Fibroblast of skin of scalp (primary cell): ENCODE measurements at regions not wholly inside any gene's neighbourhood (a gene's known extent, or its start where the extent isn't known, plus 50 kb on each side); places are given as distances from the start of the nearest gene placed in this dataset.
"Not testable (repeated sequence)": the region's sequence is repeated elsewhere in the genome, so short reads cannot be mapped to it uniquely, and the experiment has no call there.

Experiments
- DNase-seq: peaks from one replicate; pipeline ENCODE4 v3.0.0-alpha.2; 2013

- DNase-seq = no peak
Measured at GRCh38 chr13:53285896-53286430, 257.4 kb downstream of the OLFM4 start.

- DNase-seq = no peak
Measured at GRCh38 chr13:53298396-53298795, 269.8 kb downstream of the OLFM4 start.

GRCh38 chr13:53301449-53301848 is 272.8 kb downstream of the OLFM4 start:
- no peak for DNase-seq

- not testable (repeated sequence) for DNase-seq
Measured at GRCh38 chr13:53305419-53305818, 276.8 kb downstream of the OLFM4 start.

- DNase-seq = no peak
Measured at GRCh38 chr13:53310786-53311185, 282.2 kb downstream of the OLFM4 start.

- no peak for DNase-seq
Measured at GRCh38 chr13:53311561-53311960, 282.9 kb downstream of the OLFM4 start.

- DNase-seq = no peak
Measured at GRCh38 chr13:53321296-53321801, 292.7 kb downstream of the OLFM4 start.

DNA sequence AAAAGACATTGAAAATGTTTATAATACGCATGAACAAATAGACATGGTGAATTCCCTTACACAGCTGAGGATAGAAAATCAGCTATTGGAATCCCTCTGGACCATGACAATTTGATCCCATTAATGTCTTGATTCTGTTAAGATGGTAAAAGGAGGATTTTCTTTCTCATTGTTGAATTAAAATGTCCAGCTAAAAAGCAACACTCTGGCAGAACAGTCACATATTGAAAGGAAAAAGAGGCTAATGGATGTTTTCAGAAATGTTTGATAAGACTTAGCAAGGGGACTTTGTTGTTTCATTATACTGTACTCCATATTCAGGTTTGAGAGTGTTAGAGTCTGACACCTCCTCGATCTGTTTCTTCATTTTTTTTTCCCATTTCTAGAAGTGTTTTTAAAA is 296.0 kb downstream of the OLFM4 start:
- no peak for DNase-seq

GRCh38 chr13:53326716-53327115 is 298.1 kb downstream of the OLFM4 start:
- no peak for DNase-seq

- DNase-seq = no peak
Measured at GRCh38 chr13:53327680-53328315, 299.2 kb downstream of the OLFM4 start.

- DNase-seq = no peak
Measured at GRCh38 chr13:53336441-53337160, 308.0 kb downstream of the OLFM4 start.

GRCh38 chr13:53338760-53339159 is 310.1 kb downstream of the OLFM4 start:
- DNase-seq = no peak

GRCh38 chr13:53340505-53341143 is 312.0 kb downstream of the OLFM4 start:
- no peak for DNase-seq

- DNase-seq = no peak
Measured at GRCh38 chr13:53341144-53341510, 312.5 kb downstream of the OLFM4 start.

DNA sequence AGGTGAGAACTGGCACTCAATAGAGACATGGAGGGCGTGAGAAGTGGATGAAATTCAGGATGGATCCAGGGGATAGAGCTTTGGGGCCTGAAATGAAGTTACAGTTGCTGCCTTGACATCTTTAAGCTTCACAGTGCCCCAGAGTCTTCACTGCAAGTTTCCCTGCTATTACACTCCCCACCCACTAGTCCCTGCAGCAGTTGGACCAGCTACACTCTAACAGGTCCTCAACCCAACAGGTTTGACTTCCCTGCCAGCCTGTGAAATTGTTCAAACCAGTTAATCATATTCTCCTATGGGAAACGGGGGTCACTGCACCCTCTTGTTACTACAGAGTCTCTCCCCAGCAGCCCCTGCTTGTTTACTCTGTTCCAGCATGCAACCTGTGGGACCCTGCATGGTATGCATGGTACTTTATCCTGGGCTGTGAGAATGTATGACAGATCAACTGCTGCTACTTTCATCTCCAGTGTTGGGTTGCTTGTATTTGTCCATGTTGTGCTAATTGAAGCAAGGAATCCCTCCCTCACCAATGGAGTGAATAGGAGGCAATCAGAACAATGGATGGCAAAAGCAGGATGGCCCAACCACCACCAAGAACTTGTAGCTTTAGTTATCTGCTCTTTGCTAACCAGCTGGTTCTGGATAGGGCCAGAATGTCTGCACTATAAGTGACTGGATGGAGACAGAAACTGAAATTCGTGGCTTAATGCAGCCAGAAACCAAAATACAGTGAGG is 314.2 kb downstream of the OLFM4 start:
- no peak for DNase-seq

DNA sequence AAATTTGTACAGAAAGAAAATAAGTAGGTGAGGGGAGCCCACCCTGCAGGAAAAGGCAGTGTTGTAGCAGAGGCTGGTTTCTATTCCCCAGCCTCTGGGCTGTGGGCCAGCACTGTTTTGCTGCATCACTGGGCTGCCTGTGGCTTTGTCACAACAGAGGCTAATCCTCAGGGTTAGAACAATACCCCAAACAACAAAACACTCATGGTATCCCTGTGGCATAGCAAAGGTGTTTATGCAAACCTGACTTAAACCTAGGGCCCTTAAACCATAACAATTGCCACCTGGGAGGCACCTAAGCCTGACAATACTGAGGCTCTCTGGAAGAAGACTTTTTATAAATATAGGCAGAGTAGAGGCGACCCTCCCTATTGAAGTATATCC is 314.7 kb downstream of the OLFM4 start:
- DNase-seq = no peak

DNA sequence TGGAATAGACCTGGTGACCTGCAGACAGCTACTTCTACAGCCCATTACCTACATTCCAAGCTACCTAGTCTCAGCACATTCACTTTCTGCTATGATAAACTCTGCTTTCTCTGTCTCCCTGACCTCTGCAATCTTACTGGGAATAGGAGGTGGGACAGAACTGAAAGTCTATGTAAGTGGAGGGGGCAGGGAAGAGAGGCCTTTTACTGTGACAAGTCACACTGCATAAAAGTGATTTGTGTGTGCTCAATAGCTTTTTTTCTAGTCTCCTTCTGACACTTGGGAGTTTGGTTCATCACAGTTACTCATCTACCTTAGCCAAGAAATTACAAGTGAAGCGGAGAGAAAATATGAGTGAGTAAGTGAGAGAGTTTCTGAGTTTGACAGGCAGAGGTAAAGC is 322.4 kb downstream of the OLFM4 start:
- DNase-seq = no peak

DNA sequence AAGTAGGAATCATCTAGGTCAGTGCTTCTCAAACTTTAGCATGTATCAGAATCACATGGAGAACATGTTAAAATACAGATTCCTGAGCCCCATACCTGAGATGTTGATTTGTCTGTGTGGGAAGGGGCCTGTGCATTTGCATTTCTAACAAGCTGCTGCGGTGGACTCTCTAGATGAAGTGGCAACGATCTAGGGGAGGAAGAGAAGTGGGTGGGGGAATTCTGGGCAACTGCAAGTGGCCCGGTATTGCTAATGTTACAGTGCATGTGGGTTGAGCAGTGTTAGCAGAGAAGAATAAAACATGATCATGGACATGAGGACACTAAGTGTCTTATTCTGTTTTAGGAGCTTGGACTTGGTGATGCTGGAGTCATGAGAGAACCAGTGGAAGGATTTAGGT is 329.0 kb downstream of the OLFM4 start:
- no peak for DNase-seq

GRCh38 chr13:53368948-53369347 is 340.3 kb downstream of the OLFM4 start:
- DNase-seq = no peak

DNA sequence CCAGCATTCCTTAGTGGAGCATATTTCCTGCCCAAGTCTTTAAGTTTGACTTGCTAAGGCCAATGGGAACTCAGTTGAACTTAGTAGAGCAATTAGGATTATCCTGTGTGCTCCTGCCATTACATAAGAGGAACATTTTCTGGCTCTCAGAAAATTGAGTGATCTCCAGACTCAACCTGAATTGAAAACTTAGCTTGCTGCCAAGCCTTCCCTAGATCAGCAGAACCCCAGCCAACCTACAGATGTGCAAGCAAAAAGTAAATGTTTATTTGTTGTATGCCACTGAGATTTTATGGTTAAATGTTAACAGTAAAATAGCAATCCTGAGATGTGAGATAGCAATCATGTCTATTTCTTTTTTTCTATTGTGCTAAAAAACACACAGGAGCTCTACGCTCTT is 350.9 kb downstream of the OLFM4 start:
- no peak for DNase-seq

DNA sequence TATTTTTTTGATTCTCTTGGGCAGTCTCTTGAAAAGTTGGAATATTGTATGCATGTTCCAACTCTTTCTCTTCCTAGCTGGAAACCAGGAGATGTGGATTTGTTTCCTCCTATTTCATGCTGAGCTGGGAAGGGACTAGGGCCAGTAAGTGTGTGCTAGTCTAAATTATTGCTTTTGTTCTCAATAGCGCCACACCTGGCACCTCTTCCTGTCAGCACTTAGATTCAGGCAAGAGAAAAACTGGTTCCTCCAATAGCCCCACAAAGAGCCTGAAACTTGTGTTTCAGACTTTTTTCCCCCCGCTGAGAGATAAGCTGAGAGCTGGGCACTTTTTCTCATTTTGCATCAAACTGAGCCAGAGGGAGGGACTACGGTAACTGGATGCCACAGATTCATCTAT is 353.4 kb downstream of the OLFM4 start:
- no peak for DNase-seq

DNA sequence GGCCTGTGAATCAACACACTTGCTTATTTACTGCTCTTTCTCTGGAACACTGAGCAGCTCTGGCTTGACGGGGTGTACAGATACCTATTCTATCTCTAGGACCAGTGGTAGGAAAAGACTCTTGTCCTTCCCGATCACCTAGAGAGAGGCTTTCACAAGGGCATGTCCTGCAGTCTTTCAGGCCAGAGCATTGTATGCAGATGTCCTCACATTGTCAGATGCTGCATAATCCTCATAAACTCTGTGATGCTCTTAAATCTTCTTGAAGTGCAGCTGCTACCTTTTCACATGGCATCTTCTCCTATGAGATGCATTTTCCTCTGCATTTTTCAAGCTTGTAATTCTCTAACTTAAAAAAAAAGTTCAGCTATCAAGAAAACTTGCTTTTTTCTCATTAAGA is 369.4 kb downstream of the OLFM4 start:
- no peak for DNase-seq

- DNase-seq = no peak
Measured at GRCh38 chr13:53405616-53406015, 377.0 kb downstream of the OLFM4 start.
